ENCODE measurements at regions not wholly inside any gene's neighbourhood (a gene's known extent, or its start where the extent isn't known, plus 50 kb on each side); places are given as distances from the start of the nearest gene placed in this dataset.

GRCh38 chr15:45946111-45946510 lies 311.3 kb downstream of the SQOR start:
- TF ChIP-seq CTCF (IDR thresholded peaks at IDR 0.05; ENCODE audit: low read length) (no peak), EZH2 (IDR thresholded peaks at IDR 0.05; ENCODE audit: borderline replicate concordance, low read length) (no peak)
